Hepatocyte (in vitro differentiated cells): ENCODE measurements at regions not wholly inside any gene's neighbourhood (a gene's known extent, or its start where the extent isn't known, plus 50 kb on each side); places are given as distances from the start of the nearest gene placed in this dataset.

Source experiments
- DNase-seq: peaks from one replicate; pipeline ENCODE4 v3.0.0-alpha.2; 2016; ENCODE audit warnings: low spot score
- H2AFZ ChIP-seq: fragments of 200-600 bp; sonication (generic); 2 replicates; pipeline ENCODE4 v1.6.0; 2016; ENCODE audit warnings: antibody characterized with exemption, mild to moderate bottlenecking
- H3K27ac ChIP-seq: fragments of 200-600 bp; sonication (generic); 2 replicates; pipeline ENCODE4 v1.5.1; 2016; ENCODE audit warnings: mild to moderate bottlenecking
- H3K27me3 ChIP-seq: fragments of 200-600 bp; sonication (generic); 2 replicates; pipeline ENCODE4 v1.6.1; 2016
- H3K36me3 ChIP-seq: fragments of 200-600 bp; sonication (generic); replicated peaks from 2 replicates; pipeline ENCODE4 v1.5.1; 2016; ENCODE audit warnings: low read depth; ENCODE audit not compliant: insufficient read depth
- H3K4me1 ChIP-seq: fragments of 200-600 bp; sonication (generic); 2 replicates; pipeline ENCODE4 v1.5.1; 2016; ENCODE audit warnings: mild to moderate bottlenecking, moderate library complexity; ENCODE audit not compliant: insufficient read depth
- H3K4me2 ChIP-seq: fragments of 200-600 bp; sonication (generic); 2 replicates; pipeline ENCODE4 v1.6.0; 2016
- H3K4me3 ChIP-seq: fragments of 200-600 bp; sonication (generic); 2 replicates; pipeline ENCODE4 v1.5.1; 2016; ENCODE audit warnings: mild to moderate bottlenecking
- H3K79me2 ChIP-seq: fragments of 200-600 bp; sonication (generic); 2 replicates; pipeline ENCODE4 v1.6.0; 2017; ENCODE audit warnings: mild to moderate bottlenecking
- H3K9me2 ChIP-seq: fragments of 200-600 bp; sonication (generic); replicated peaks from 2 replicates; pipeline ENCODE4 v1.6.0; 2017; ENCODE audit warnings: mild to moderate bottlenecking; ENCODE audit not compliant: insufficient read depth
- H3K9me3 ChIP-seq: fragments of 200-600 bp; sonication (generic); 2 replicates; pipeline ENCODE4 v1.5.1; 2016; ENCODE audit warnings: low read depth, mild to moderate bottlenecking
- H4K20me1 ChIP-seq: fragments of 200-600 bp; sonication (generic); 2 replicates; pipeline ENCODE4 v1.6.0; 2016; ENCODE audit warnings: mild to moderate bottlenecking; ENCODE audit not compliant: insufficient read depth, poor library complexity, severe bottlenecking
- EZH2 ChIP-seq: fragments of 200-600 bp; sonication (generic); IDR thresholded peaks from 2 replicates; pipeline ENCODE4 v1.6.1; 2016; ENCODE audit warnings: antibody characterized with exemption, mild to moderate bottlenecking, borderline replicate concordance
- EZH2phosphoT487 ChIP-seq: fragments of 200-600 bp; sonication (generic); IDR thresholded peaks from one replicate; pipeline ENCODE4 v1.6.1; 2018; ENCODE audit warnings: antibody characterized with exemption, mild to moderate bottlenecking, low read depth, moderate library complexity; ENCODE audit not compliant: unreplicated experiment, severe bottlenecking
- WGBS: methylation state at CpG from one replicate; pipeline ENCODE4 v1.1.6; 2016; ENCODE audit warnings: low lambda C conversion rate; ENCODE audit errors: missing lambda C conversion rate; 5-methylcytosine and 5-hydroxymethylcytosine counted together
- TF ChIP-seq, protein P1 (sequence below): fragments of 200-600 bp; sonication (generic); IDR thresholded peaks from 2 replicates; pipeline ENCODE4 v1.5.1; 2016; ENCODE audit warnings: antibody characterized with exemption, mild to moderate bottlenecking; ENCODE audit not compliant: poor library complexity

DNA sequence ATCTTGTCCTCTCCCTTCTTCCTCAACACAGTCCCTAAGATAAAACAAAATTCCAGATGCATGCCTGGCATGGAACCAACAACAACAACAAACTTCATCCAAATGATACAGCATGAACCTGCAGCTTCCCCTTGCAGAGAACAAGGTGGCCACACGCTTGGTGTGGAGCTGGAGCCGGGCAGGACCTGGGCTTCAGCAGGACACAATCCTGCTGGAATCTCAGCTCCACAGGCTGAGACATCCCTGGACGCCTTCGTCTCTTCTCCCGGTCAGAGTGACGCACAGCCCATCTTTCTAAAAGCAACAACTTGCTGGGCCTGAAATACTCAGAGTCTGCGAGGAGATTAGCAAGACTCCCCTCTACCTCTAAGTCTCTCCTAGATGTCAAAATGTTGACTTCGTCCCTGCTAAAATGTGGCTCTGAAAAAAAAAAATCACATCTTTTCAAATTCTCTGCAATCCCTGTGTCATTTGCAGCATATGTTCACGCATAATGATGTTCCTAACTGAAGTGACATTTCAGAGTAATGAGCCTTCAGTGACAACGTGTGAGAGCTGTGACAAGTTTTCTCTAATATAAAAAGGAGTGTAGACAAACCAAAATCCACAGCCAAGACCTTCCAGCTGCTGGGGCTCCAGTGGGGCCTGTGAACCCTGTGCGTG is 1232.3 kb downstream of the TBC1D22A start:
- TF ChIP-seq EZH2 (no peak), EZH2phosphoT487 (no peak)
- TF ChIP-seq, protein P1, sequence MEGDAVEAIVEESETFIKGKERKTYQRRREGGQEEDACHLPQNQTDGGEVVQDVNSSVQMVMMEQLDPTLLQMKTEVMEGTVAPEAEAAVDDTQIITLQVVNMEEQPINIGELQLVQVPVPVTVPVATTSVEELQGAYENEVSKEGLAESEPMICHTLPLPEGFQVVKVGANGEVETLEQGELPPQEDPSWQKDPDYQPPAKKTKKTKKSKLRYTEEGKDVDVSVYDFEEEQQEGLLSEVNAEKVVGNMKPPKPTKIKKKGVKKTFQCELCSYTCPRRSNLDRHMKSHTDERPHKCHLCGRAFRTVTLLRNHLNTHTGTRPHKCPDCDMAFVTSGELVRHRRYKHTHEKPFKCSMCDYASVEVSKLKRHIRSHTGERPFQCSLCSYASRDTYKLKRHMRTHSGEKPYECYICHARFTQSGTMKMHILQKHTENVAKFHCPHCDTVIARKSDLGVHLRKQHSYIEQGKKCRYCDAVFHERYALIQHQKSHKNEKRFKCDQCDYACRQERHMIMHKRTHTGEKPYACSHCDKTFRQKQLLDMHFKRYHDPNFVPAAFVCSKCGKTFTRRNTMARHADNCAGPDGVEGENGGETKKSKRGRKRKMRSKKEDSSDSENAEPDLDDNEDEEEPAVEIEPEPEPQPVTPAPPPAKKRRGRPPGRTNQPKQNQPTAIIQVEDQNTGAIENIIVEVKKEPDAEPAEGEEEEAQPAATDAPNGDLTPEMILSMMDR: no peak
- H3K4me1 ChIP-seq: no peaks in the 10 kb centered on the region
- no peak overlapping the region for H3K27ac ChIP-seq
- H3K36me3 ChIP-seq: no peaks in the 10 kb centered on the region
- no peak overlapping the region for H3K4me3 ChIP-seq
- H3K79me2 ChIP-seq: no peaks in the 10 kb centered on the region
- 82% methylated on average over 11 of the region's 11 CpGs for WGBS
- H3K9me2 ChIP-seq: no peaks in the 10 kb centered on the region
- no peaks in the 10 kb centered on the region for H4K20me1 ChIP-seq
- no peak overlapping the region for H3K4me2 ChIP-seq
- H3K9me3 ChIP-seq: no peaks in the 10 kb centered on the region
- DNase-seq: no peak
- H3K27me3 ChIP-seq: no peaks in the 10 kb centered on the region
- no peak overlapping the region for H2AFZ ChIP-seq

DNA sequence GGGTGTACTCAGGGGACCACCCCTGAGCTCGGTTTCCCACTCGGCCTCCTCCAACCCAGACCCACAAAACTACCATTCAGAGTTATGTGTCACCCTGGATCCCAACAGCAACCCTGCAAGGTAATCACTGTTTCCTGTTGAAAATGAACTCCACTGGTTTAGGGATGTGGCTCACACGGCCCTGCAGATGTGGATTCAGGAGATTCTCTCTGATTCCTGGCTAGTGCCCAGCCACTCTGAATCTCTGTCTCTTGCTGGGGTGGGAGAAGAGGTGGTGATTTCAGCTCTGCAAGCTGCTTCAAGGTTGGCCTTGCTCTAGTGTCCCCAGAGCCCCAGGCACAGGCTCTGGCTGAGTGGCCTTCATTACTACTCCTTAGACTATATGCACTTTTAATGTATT is 1231.6 kb downstream of the TBC1D22A start:
- no peak for DNase-seq
- Histone ChIP-seq H3K27me3 (no peaks in the 10 kb centered on the region), H3K9me3 (no peaks in the 10 kb centered on the region), H2AFZ (no peak overlapping the region), H3K9me2 (no peaks in the 10 kb centered on the region), H3K79me2 (no peaks in the 10 kb centered on the region), H3K4me3 (no peak overlapping the region), H4K20me1 (no peaks in the 10 kb centered on the region), H3K36me3 (no peaks in the 10 kb centered on the region), H3K27ac (no peak overlapping the region), H3K4me2 (no peak overlapping the region), H3K4me1 (no peaks in the 10 kb centered on the region)
- WGBS: 28% methylated on average over 3 of the region's 3 CpGs
- TF ChIP-seq EZH2phosphoT487 (no peak), EZH2 (no peak)
- TF ChIP-seq, protein P1: no peak

DNA sequence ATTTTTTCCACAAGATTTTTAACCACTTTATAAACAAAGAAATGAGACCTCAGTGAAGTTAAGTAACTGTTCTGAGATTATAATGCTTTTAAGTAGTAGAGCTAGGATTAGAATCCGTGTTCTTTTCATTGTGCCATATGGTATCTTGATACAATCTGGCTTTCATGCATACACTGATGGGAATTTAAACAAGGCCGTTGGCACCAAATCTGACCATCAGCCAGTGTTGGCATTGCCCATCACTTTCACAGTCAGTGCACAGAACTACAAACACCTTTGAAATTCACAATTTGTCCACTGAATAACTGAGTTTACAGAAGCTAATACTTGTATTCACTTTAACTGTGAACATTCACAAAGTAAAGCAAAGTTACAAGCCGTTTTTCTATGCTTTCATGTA is 1228.0 kb downstream of the TBC1D22A start:
- no peak overlapping the region for H2AFZ ChIP-seq
- H3K4me1 ChIP-seq: no peaks in the 10 kb centered on the region
- H3K79me2 ChIP-seq: no peaks in the 10 kb centered on the region
- no peak overlapping the region for H3K27ac ChIP-seq
- no peaks in the 10 kb centered on the region for H3K9me3 ChIP-seq
- WGBS: 52% methylated on average over 3 of the region's 3 CpGs
- DNase-seq: no peak
- no peak overlapping the region for H3K4me2 ChIP-seq
- no peak for TF ChIP-seq EZH2
- TF ChIP-seq EZH2phosphoT487: no peak
- TF ChIP-seq, protein P1: no peak
- no peaks in the 10 kb centered on the region for H3K27me3 ChIP-seq
- H3K36me3 ChIP-seq: no peaks in the 10 kb centered on the region
- no peak overlapping the region for H3K4me3 ChIP-seq
- H4K20me1 ChIP-seq: no peaks in the 10 kb centered on the region
- no peaks in the 10 kb centered on the region for H3K9me2 ChIP-seq
